HG02981 (cell line): ENCODE measurements at regions not wholly inside any gene's neighbourhood (a gene's known extent, or its start where the extent isn't known, plus 50 kb on each side); places are given as distances from the start of the nearest gene placed in this dataset.

ENCODE experiments used
- ATAC-seq: cut with Tn5 transposase; IDR thresholded peaks from one replicate; pipeline ENCODE4 v1.9.1; 2021; ENCODE audit warnings: mild to moderate bottlenecking, moderate library complexity; ENCODE audit not compliant: unreplicated experiment

GRCh38 chr2:186433777-186434432 lies 52.2 kb upstream of the ZC3H15 start:
- ATAC-seq: no peak
